PC-9 (cell line): ENCODE measurements at regions not wholly inside any gene's neighbourhood (a gene's known extent, or its start where the extent isn't known, plus 50 kb on each side); places are given as distances from the start of the nearest gene placed in this dataset.

Experiments
- BruUV-seq: library from RNA; stranded (reverse); fragments of 400-500 nt; replicated peaks from 2 replicates; lab custom pipeline; 2021; lab: Mats Ljungman, UMichigan
- CTCF ChIA-PET: fragments of 300-600 bp; sonication (Branson Sonifier 250); formaldehyde crosslinking; loops from one replicate; lab custom pipeline; 2022; ENCODE audit warnings: antibody characterized with exemption; lab: Charles Lee
- POLR2A ChIA-PET: fragments of 300-600 bp; sonication (Branson Sonifier 250); formaldehyde crosslinking; loops from one replicate; lab custom pipeline; 2022; ENCODE audit warnings: antibody characterized with exemption; ENCODE audit not compliant: unreplicated experiment; lab: Charles Lee
- DNase-seq, 2 experiments: peaks; one replicate each; pipeline versions ENCODE4 v3.0.0 to v3.0.0-alpha.2; 2015 to 2022; ENCODE audit warnings: mixed read lengths in 1 of 2
- H2AFZ ChIP-seq: fragments of 200-600 bp; sonication (generic); 2 replicates; pipeline ENCODE4 v1.8.1; 2017; ENCODE audit warnings: antibody characterized with exemption
- H3F3A ChIP-seq: fragments of 200-600 bp; sonication (generic); 2 replicates; pipeline ENCODE4 v1.8.1; 2017; ENCODE audit warnings: antibody characterized with exemption, mild to moderate bottlenecking, low read depth; ENCODE audit not compliant: insufficient read depth
- H3K27ac ChIP-seq: fragments of 200-600 bp; sonication (generic); 2 replicates; pipeline ENCODE4 v1.6.1; 2016; ENCODE audit warnings: mixed run types
- H3K27me3 ChIP-seq: fragments of 200-600 bp; sonication (generic); 2 replicates; pipeline ENCODE4 v1.6.1; 2016; ENCODE audit warnings: low read depth, mixed run types; ENCODE audit not compliant: insufficient read depth
- H3K36me3 ChIP-seq: fragments of 200-600 bp; sonication (generic); 2 replicates; pipeline ENCODE4 v1.6.1; 2016; ENCODE audit warnings: low read depth, mixed run types
- H3K4me1 ChIP-seq: fragments of 200-600 bp; sonication (generic); replicated peaks from 2 replicates; pipeline ENCODE4 v1.6.1; 2016; ENCODE audit warnings: mixed run types; ENCODE audit not compliant: insufficient read depth
- H3K4me2 ChIP-seq: fragments of 200-600 bp; sonication (generic); 2 replicates; pipeline ENCODE4 v1.6.1; 2017; ENCODE audit warnings: mixed run types
- H3K4me3 ChIP-seq: fragments of 200-600 bp; sonication (generic); 2 replicates; pipeline ENCODE4 v1.6.1; 2016; ENCODE audit warnings: mixed run types
- H3K79me2 ChIP-seq: fragments of 200-600 bp; sonication (generic); 2 replicates; pipeline ENCODE4 v1.6.1; 2017; ENCODE audit warnings: low read depth, mixed run types
- H3K9me2 ChIP-seq: fragments of 200-600 bp; sonication (generic); 2 replicates; pipeline ENCODE4 v1.8.1; 2017; ENCODE audit warnings: mild to moderate bottlenecking; ENCODE audit not compliant: insufficient read depth
- H3K9me3 ChIP-seq: fragments of 200-600 bp; sonication (generic); 2 replicates; pipeline ENCODE4 v1.8.1; 2016; ENCODE audit warnings: low read depth; ENCODE audit not compliant: insufficient read depth
- H4K20me1 ChIP-seq: fragments of 200-600 bp; sonication (generic); 2 replicates; pipeline ENCODE4 v1.8.1; 2017; ENCODE audit not compliant: insufficient read depth
- EZH2 ChIP-seq: fragments of 200-600 bp; sonication (generic); IDR thresholded peaks from 2 replicates; pipeline ENCODE4 v1.8.0; 2017; ENCODE audit warnings: antibody characterized with exemption, low read depth
- intact Hi-C: fragments of 100-400 bp; cut with micrococcal nuclease; formaldehyde crosslinking; loops from one replicate; pipeline ENCODE4 v1.10.0; 2022; ENCODE audit not compliant: unreplicated experiment
- TF ChIP-seq, protein P1 (sequence below): fragments of 200-600 bp; sonication (generic); conservative IDR thresholded peaks from 2 replicates; pipeline ENCODE4 v1.6.1; 2017; ENCODE audit warnings: mixed run types, antibody characterized with exemption, mild to moderate bottlenecking, moderate library complexity

DNA sequence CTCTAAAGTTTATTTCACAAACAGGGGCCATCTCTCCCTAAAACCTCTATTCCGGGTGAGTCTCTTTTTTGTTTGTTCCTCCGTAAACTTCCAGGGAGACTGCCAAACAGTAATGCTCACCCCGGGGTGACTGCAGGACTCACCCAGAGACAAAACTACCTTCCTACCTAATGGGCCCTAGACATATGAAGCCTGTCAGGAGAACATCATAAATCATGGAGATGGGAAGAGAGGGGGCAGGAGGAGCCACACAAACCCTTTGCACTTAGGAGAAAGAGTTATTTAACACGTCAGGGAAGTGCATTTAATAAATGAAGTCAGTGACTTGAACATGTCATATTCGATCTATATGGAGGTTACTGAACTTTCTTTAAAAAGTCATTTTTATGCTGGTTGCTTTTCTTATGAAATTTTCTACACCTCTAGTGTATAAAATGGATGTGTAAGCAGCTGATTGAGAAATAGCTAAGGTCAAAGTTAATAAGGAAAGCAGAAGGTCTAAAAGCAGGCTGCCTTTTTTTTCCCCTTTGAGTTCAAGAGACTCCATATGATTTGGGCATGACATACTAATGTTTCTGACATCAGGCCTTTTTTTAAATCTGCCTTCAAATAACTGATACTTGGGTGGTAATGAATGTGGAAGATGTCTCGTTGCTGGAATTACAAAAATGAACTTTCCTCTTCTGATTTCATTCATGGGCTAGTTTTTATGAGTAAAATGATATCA is 286.9 kb upstream of the USP25 start:
- H3K4me3 ChIP-seq, result no peak overlapping the region
- no TSS peak for BruUV-seq
- H3F3A ChIP-seq, result no peaks in the 10 kb centered on the region
- H3K9me2 ChIP-seq, result no peaks in the 10 kb centered on the region
- H3K79me2 ChIP-seq, result no peaks in the 10 kb centered on the region
- ChIA-PET CTCF (no interaction called here), POLR2A (no interaction called here)
- H2AFZ ChIP-seq, result no peak overlapping the region
- no peak for DNase-seq
- H3K4me1 ChIP-seq, result no peaks in the 10 kb centered on the region
- H4K20me1 ChIP-seq, result no peaks in the 10 kb centered on the region
- H3K27me3 ChIP-seq, result no peaks in the 10 kb centered on the region
- intact Hi-C loops, result no loop called here
- no peaks in the 10 kb centered on the region; the same call in 1 of the 2 replicates for H3K9me3 ChIP-seq
- H3K4me2 ChIP-seq, result no peak overlapping the region
- H3K36me3 ChIP-seq, result no peaks in the 10 kb centered on the region
- TF ChIP-seq, protein P1, sequence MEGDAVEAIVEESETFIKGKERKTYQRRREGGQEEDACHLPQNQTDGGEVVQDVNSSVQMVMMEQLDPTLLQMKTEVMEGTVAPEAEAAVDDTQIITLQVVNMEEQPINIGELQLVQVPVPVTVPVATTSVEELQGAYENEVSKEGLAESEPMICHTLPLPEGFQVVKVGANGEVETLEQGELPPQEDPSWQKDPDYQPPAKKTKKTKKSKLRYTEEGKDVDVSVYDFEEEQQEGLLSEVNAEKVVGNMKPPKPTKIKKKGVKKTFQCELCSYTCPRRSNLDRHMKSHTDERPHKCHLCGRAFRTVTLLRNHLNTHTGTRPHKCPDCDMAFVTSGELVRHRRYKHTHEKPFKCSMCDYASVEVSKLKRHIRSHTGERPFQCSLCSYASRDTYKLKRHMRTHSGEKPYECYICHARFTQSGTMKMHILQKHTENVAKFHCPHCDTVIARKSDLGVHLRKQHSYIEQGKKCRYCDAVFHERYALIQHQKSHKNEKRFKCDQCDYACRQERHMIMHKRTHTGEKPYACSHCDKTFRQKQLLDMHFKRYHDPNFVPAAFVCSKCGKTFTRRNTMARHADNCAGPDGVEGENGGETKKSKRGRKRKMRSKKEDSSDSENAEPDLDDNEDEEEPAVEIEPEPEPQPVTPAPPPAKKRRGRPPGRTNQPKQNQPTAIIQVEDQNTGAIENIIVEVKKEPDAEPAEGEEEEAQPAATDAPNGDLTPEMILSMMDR, result no peak
- no peak for TF ChIP-seq EZH2
- H3K27ac ChIP-seq, result no peak overlapping the region

DNA sequence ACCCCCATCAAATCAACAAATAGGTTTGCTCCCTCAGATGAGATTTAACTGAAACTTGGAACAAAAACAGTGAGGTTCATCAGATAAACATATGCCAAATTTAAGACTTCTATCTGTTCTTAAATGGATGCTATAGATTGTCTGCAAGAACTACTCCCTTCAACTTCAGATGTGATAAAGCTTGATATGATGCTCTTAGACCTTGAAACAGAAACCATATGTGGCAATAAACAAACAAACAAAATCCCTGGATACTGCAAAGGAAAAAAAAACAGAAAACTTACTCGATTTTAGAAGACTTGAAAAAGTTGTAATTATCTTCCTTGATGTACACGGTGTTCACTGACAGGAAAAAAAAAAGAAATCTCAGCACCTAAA is 286.1 kb upstream of the USP25 start:
- Histone ChIP-seq H3K79me2 (no peaks in the 10 kb centered on the region), H3K9me2 (no peaks in the 10 kb centered on the region), H2AFZ (no peak overlapping the region), H3K4me3 (no peak overlapping the region), H3K9me3 (no peaks in the 10 kb centered on the region; the same call in 1 of the 2 replicates), H3F3A (no peaks in the 10 kb centered on the region), H3K36me3 (no peaks in the 10 kb centered on the region), H3K27ac (no peak overlapping the region), H3K4me1 (no peaks in the 10 kb centered on the region), H4K20me1 (no peaks in the 10 kb centered on the region), H3K27me3 (no peaks in the 10 kb centered on the region), H3K4me2 (no peak overlapping the region)
- intact Hi-C loops, result no loop called here
- BruUV-seq, result no TSS peak
- POLR2A ChIA-PET, result no interaction called here
- no peak for DNase-seq
- CTCF ChIA-PET, result no interaction called here
- TF ChIP-seq, protein P1, result no peak
- TF ChIP-seq EZH2, result no peak

DNA sequence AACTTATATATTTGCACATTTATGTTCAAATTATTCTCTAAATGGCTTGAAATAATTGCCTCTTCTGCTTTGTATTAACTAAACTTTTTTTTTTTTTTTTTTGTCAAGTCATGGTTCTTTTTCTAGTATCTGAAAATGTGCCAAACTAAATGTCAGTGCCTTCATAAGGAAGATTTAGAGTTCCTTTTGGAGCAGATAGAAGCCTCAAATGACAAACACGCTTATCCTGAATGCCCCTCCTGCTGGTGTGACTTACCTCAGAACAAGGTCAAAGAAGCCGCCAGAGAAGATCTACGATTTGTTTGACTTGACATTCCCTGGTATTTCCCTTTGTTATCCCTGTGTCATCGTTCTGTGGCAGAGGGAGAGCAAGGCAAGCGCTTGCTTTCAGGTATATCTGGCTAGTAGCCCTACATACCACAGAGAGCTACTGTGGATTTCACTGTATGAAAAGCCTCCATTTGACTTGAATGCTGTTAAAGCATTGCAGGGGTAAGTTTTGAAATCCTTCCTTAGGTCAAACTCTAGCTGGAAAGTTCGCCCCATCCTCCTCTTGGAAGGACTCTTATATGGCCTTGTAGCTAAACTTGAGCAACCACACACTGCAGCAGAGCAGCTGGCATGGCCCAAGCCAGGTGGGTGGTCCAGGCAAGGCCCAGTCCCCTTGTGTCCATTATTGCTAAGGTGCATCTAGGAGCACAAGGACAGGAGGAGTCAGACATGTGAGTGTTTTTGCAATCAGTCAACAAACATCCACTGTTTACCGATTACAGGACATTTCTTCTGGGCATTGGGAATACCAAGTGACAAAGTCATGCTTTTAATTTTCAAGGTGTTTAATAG is 285.4 kb upstream of the USP25 start:
- Histone ChIP-seq H3F3A (no peaks in the 10 kb centered on the region), H3K4me1 (no peaks in the 10 kb centered on the region), H3K4me3 (no peak overlapping the region), H2AFZ (no peak overlapping the region), H3K27me3 (no peaks in the 10 kb centered on the region), H3K36me3 (no peaks in the 10 kb centered on the region), H3K4me2 (no peak overlapping the region), H3K9me2 (no peaks in the 10 kb centered on the region), H3K27ac (no peak overlapping the region), H4K20me1 (no peaks in the 10 kb centered on the region), H3K9me3 (no peaks in the 10 kb centered on the region; the same call in 1 of the 2 replicates), H3K79me2 (no peaks in the 10 kb centered on the region)
- BruUV-seq, result no TSS peak
- DNase-seq, result no peak
- ChIA-PET POLR2A (no interaction called here), CTCF (no interaction called here)
- intact Hi-C loops, result no loop called here
- TF ChIP-seq, protein P1, result no peak
- no peak for TF ChIP-seq EZH2
